ENCODE measurements at regions not wholly inside any gene's neighbourhood (a gene's known extent, or its start where the extent isn't known, plus 50 kb on each side); places are given as distances from the start of the nearest gene placed in this dataset.

DNA sequence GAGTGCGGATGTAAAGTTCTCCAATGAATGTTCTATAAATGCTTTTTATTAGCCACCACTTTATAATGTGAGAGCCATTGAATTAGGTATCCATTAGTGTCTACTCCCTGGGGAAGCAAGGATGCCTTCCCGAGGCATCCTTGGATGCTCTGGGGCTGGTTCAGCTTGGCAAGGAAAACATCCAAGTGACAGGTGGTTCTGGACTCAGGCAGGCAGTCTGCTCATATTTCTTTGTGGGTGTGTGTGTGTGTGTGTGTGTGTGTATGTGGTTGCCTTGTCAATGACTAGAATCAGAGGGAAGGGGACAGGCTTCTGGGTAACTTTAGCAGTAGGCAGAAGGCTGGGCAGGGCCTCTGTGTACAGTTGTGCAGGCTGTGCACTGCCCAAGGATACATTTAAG, 149.2 kb downstream of the TSN start:
- no peak overlapping the region for H3K27ac ChIP-seq
- CTCF ChIA-PET: no interaction called here
- POLR2A ChIA-PET (ENCODE audit: low non-redundant PET): no interaction called here
- no peak for DNase-seq (ENCODE audit: low spot score)
- TF ChIP-seq, protein P1, sequence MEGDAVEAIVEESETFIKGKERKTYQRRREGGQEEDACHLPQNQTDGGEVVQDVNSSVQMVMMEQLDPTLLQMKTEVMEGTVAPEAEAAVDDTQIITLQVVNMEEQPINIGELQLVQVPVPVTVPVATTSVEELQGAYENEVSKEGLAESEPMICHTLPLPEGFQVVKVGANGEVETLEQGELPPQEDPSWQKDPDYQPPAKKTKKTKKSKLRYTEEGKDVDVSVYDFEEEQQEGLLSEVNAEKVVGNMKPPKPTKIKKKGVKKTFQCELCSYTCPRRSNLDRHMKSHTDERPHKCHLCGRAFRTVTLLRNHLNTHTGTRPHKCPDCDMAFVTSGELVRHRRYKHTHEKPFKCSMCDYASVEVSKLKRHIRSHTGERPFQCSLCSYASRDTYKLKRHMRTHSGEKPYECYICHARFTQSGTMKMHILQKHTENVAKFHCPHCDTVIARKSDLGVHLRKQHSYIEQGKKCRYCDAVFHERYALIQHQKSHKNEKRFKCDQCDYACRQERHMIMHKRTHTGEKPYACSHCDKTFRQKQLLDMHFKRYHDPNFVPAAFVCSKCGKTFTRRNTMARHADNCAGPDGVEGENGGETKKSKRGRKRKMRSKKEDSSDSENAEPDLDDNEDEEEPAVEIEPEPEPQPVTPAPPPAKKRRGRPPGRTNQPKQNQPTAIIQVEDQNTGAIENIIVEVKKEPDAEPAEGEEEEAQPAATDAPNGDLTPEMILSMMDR (conservative IDR thresholded peaks at IDR 0.05; ENCODE audit: low read depth): no peak

DNA sequence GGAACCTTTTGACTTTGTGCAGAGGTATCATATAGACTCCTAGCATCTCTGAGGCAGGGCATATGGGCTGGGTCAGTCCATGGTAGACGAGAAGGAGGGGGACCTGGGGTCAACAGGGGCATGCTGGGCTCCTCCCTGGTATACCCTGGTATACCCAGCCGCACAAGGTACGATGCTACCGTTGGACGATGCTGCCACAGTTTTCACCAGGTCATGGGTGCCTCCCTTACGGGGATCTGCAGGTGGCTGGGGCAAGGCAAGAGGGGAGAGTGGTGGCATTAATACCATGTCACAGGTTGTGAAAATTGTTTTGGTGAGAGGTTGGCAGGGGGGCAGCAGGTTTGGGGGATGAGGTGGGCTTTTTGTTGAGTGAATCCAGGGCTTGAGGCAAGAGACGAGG, 149.8 kb downstream of the TSN start:
- DNase-seq (ENCODE audit: low spot score): no peak
- ChIA-PET POLR2A (ENCODE audit: low non-redundant PET) (no interaction called here), CTCF (no interaction called here)
- no peak overlapping the region for H3K27ac ChIP-seq
- TF ChIP-seq, protein P1 (conservative IDR thresholded peaks at IDR 0.05; ENCODE audit: low read depth): no peak

DNA sequence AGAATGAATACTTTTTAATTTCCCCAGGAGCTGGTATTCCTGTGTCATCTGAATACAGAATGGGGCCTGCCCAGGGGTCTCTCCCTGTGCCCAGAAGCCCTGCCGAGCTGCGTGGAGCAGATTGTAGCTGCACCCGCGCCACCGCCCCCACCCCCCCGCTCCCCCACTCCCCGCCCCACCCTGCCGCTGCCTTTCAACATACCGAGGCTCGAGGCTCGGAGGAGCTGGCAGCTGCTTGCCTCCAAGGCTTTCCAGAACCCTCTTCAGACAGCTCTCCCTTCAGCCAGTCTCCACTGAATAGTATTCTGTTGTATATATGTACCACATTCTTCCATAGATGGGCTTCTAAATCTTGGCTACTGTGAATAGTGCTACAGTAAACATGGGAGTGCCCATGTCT, 150.7 kb downstream of the TSN start:
- ChIA-PET CTCF (interaction anchor here (0.7 kb wide), 1 partner anchor 59 kb away, joined by 3 read pairs; no protein-coding TSS in a partner anchor), POLR2A (ENCODE audit: low non-redundant PET) (interaction anchor here (0.7 kb wide), 1 partner anchor 87 kb away, joined by 5 read pairs; no protein-coding TSS in a partner anchor)
- H3K27ac ChIP-seq: no peak overlapping the region
- no peak for DNase-seq (ENCODE audit: low spot score)
- TF ChIP-seq, protein P1 (conservative IDR thresholded peaks at IDR 0.05; ENCODE audit: low read depth): no peak

DNA sequence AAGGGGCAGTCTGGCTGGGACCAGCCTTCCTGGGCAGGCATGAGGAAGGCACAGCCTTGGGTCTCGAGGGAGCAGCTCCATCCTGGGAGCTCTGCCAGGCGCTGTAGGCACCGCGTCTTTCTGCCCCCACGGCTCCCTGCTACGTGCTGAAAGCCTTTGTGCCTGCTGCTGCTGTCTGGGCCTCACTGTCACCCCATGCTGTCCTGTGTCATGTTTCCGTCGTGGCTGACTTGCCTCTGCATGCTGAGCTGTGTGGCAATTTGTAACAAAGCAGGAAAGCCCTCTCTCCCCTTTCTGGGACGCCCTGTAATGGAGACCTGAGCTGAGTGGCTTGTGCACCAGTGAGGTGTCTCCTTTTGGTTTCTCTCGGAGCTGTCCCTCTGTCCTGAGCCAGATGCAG, 152.5 kb downstream of the TSN start:
- CTCF ChIA-PET: interaction anchor here (1.1 kb wide), 1 partner anchor 9 kb away, joined by 7 read pairs; no protein-coding TSS in a partner anchor
- no peak overlapping the region for H3K27ac ChIP-seq
- POLR2A ChIA-PET (ENCODE audit: low non-redundant PET): no interaction called here
- TF ChIP-seq, protein P1 (conservative IDR thresholded peaks at IDR 0.05; ENCODE audit: low read depth): no peak
- DNase-seq (ENCODE audit: low spot score): no peak

DNA sequence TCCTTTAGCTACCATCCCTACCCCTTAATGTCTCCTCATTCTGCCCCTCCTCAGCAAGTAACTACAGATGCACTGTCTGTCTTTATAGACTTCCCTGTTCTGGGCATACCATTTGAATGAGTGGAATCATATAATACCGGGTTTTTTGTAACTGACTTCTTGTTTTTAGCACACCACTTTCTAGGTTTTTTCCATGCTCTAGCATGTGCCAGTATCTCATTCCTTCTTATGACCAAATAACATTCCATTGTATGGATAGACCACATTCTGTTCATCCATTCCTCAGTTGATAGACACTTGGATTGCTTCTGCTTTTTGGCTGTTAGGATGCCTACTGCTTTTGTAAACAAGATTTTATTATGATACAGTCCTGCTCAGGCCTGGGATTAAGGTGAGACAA, 154.7 kb downstream of the TSN start:
- no peak overlapping the region for H3K27ac ChIP-seq
- TF ChIP-seq, protein P1 (conservative IDR thresholded peaks at IDR 0.05; ENCODE audit: low read depth): no peak
- DNase-seq (ENCODE audit: low spot score): no peak
- ChIA-PET CTCF (interaction anchor here (0.6 kb wide), 1 partner anchor 400 kb away, joined by 5 read pairs; no protein-coding TSS in a partner anchor), POLR2A (ENCODE audit: low non-redundant PET) (no interaction called here)

DNA sequence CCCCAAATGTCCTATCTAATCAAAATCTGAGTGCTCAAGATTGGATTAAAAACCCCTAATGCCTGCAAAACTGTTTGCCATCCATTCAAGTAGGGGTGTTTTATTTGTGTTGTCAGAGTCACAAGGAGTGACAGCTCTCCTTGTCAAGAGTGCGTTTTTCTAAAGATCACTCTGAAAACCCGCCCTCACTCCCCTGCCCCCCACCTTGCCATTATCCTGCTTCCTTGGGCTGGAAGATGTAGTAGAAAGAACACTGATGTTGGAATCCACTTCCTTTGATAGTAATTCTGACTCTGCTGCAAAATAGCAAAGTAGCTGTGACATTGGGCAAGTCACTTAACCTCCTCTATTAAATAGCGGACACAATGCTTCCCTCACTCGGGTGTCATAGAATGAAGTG, 155.6 kb downstream of the TSN start:
- POLR2A ChIA-PET (ENCODE audit: low non-redundant PET): no interaction called here
- DNase-seq (ENCODE audit: low spot score): no peak
- CTCF ChIA-PET: no interaction called here
- no peak overlapping the region for H3K27ac ChIP-seq
- TF ChIP-seq, protein P1 (conservative IDR thresholded peaks at IDR 0.05; ENCODE audit: low read depth): no peak

DNA sequence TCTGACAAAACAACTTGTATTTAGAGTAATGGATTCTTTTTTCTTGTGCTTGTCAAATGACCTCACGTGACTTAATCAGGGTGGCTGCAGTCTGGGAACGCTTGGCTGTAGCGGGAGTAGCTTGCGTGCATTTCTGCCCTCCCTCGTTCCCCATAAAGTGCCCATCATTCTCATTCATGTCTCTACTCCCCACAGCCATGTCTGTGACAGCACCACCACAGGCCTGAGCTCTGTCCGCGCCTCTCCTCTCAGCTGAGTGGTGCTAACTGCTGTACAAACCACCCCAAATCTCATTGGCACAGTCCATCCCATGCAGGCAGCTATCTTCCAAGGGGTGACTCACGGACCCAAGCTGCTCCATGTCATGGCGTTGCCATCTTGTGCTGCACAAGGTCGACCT, 161.7 kb downstream of the TSN start:
- CTCF ChIA-PET: interaction anchor here (0.6 to 2.0 kb wide), 2 partner anchors 9 to 709 kb away, joined by 3 to 7 read pairs; no protein-coding TSS in a partner anchor
- TF ChIP-seq, protein P1 (conservative IDR thresholded peaks at IDR 0.05; ENCODE audit: low read depth): no peak

More for the DNA sequence above, 161.7 kb downstream of the TSN start:
- no peak overlapping the region for H3K27ac ChIP-seq
- no peak for DNase-seq (ENCODE audit: low spot score)
- POLR2A ChIA-PET (ENCODE audit: low non-redundant PET): no interaction called here
